Stomach (tissue), 4 donors: ENCODE measurements at regions not wholly inside any gene's neighbourhood (a gene's known extent, or its start where the extent isn't known, plus 50 kb on each side); places are given as distances from the start of the nearest gene placed in this dataset.

Experiments
- EP300 ChIP-seq: sonication (generic); formaldehyde crosslinking; IDR thresholded peaks from one replicate; pipeline ENCODE4 v1.6.1; 2017; ENCODE audit warnings: antibody characterized with exemption
- POLR2A ChIP-seq, 4 donors: fragments of 450-650 bp; IDR thresholded peaks; one replicate each; pipeline ENCODE4 v1.6.1; 2016; ENCODE audit warnings: antibody characterized with exemption in 4 of 4, control low read depth in 2 of 4, mild to moderate bottlenecking in 1 of 4, moderate library complexity in 1 of 4
- POLR2AphosphoS5 ChIP-seq, 3 donors: sonication (generic); formaldehyde crosslinking; IDR thresholded peaks; one replicate each; pipeline ENCODE4 v1.6.1; 2016; ENCODE audit warnings: antibody characterized with exemption in 3 of 3
- TF ChIP-seq, protein P1 (sequence below), 7 experiments: fragments of 450-650 bp in 4 of 7; fragments of 200-600 bp in 3 of 7; sonication (generic) in 3 of 7; IDR thresholded peaks; one replicate each; pipeline ENCODE4 v1.5.1; 2016 to 2019; ENCODE audit warnings: antibody characterized with exemption in 7 of 7, control low read depth in 2 of 7, mild to moderate bottlenecking in 1 of 7

DNA sequence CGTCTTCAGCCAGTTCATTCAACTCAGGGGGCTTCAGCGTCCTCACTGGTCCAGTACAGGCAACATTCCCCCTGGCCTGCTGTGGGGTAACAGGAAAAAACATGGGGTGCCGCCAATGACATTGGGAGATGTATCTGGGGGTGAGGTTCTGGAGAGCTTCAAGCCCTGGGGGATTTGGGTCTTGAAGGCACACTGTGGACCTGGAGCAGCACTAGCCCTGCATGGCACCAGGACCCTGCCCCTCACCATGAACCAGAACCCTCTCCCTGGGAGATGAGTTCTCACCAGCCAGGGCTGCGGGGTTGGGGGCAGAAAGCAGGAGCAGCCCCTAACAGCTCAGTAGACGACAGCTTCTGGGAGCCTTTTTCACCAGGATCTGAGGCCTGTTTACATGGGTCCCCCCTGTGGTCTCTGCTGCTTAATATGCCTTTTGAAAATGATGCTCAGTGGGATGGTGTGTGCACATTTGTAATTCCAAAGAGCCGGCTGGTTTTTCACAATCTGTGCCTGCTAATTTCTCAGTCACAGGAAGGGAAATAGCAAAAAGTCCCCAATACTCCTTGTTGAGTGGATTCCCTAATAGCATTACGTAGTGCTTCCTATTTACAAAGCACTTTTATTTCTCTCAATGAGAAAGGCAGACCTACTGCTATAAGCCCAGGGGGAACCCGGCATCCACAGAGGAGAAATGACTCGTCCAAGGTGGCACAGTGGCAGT is 509.5 kb downstream of the RPS24 start:
- TF ChIP-seq POLR2A (IDR thresholded peaks at IDR 0.05) (no peak), EP300 (no peak), POLR2AphosphoS5 (IDR thresholded peaks at IDR 0.05) (no peak)
- TF ChIP-seq, protein P1, sequence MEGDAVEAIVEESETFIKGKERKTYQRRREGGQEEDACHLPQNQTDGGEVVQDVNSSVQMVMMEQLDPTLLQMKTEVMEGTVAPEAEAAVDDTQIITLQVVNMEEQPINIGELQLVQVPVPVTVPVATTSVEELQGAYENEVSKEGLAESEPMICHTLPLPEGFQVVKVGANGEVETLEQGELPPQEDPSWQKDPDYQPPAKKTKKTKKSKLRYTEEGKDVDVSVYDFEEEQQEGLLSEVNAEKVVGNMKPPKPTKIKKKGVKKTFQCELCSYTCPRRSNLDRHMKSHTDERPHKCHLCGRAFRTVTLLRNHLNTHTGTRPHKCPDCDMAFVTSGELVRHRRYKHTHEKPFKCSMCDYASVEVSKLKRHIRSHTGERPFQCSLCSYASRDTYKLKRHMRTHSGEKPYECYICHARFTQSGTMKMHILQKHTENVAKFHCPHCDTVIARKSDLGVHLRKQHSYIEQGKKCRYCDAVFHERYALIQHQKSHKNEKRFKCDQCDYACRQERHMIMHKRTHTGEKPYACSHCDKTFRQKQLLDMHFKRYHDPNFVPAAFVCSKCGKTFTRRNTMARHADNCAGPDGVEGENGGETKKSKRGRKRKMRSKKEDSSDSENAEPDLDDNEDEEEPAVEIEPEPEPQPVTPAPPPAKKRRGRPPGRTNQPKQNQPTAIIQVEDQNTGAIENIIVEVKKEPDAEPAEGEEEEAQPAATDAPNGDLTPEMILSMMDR (IDR thresholded peaks at IDR 0.05): no peak
